GM12891 (cell line): ENCODE measurements at regions not wholly inside any gene's neighbourhood (a gene's known extent, or its start where the extent isn't known, plus 50 kb on each side); places are given as distances from the start of the nearest gene placed in this dataset.

Experiments
- PAX5 ChIP-seq: IDR thresholded peaks from 2 replicates; pipeline ENCODE4 v1.6.1; 2011; ENCODE audit warnings: low read length, moderate library complexity, mild to moderate bottlenecking; ENCODE audit not compliant: insufficient read depth, severe bottlenecking
- POLR2A ChIP-seq: IDR thresholded peaks from 2 replicates; pipeline ENCODE4 v1.6.1; 2011; ENCODE audit warnings: low read depth, low read length, control low read depth
- POLR2AphosphoS5 ChIP-seq: IDR thresholded peaks from 2 replicates; pipeline ENCODE4 v1.6.1; 2011; ENCODE audit warnings: low read depth, low read length, control low read depth
- POU2F2 ChIP-seq: IDR thresholded peaks from 2 replicates; pipeline ENCODE4 v1.6.1; 2011; ENCODE audit warnings: low read depth, mild to moderate bottlenecking, control low read depth, low read length, moderate library complexity
- SPI1 ChIP-seq: IDR thresholded peaks from 2 replicates; pipeline ENCODE4 v1.6.1; 2011; ENCODE audit warnings: low read depth, low read length, control low read depth
- TAF1 ChIP-seq: IDR thresholded peaks from 2 replicates; pipeline ENCODE4 v1.6.1; 2011; ENCODE audit warnings: low read depth, low read length, control low read depth

GRCh38 chr2:65974067-65974723 lies 460.7 kb upstream of the MEIS1 start:
- no peak for TF ChIP-seq POLR2A
- no peak for TF ChIP-seq POLR2AphosphoS5
- no peak for TF ChIP-seq PAX5
- TF ChIP-seq TAF1 = no peak
- TF ChIP-seq POU2F2 = no peak
- no peak for TF ChIP-seq SPI1
